ENCODE measurements at regions not wholly inside any gene's neighbourhood (a gene's known extent, or its start where the extent isn't known, plus 50 kb on each side); places are given as distances from the start of the nearest gene placed in this dataset.
"Not testable (repeated sequence)": the region's sequence is repeated elsewhere in the genome, so short reads cannot be mapped to it uniquely, and the experiment has no call there.

- not testable (repeated sequence) for DNase-seq
Measured at GRCh38 chr9:30069236-30069635, 2315.2 kb upstream of the ACO1 start.

GRCh38 chr9:30075022-30075421, 2309.4 kb upstream of the ACO1 start:
- DNase-seq: no peak

GRCh38 chr9:30075451-30076199, 2308.8 kb upstream of the ACO1 start:
- no peak for DNase-seq

- DNase-seq: no peak
Measured at GRCh38 chr9:30078195-30078594, 2306.2 kb upstream of the ACO1 start.

GRCh38 chr9:30089428-30089827, 2295.0 kb upstream of the ACO1 start:
- no peak for DNase-seq

- no peak for DNase-seq
Measured at GRCh38 chr9:30103647-30104394, 2280.6 kb upstream of the ACO1 start.

GRCh38 chr9:30107134-30107533, 2277.3 kb upstream of the ACO1 start:
- not testable (repeated sequence) for DNase-seq

GRCh38 chr9:30116673-30117217, 2267.7 kb upstream of the ACO1 start:
- no peak for DNase-seq

- no peak for DNase-seq
Measured at GRCh38 chr9:30120666-30121065, 2263.8 kb upstream of the ACO1 start.

- no peak for DNase-seq
Measured at GRCh38 chr9:30121611-30122010, 2262.8 kb upstream of the ACO1 start.

GRCh38 chr9:30125881-30126280, 2258.6 kb upstream of the ACO1 start:
- no peak for DNase-seq

GRCh38 chr9:30127371-30127770, 2257.1 kb upstream of the ACO1 start:
- no peak for DNase-seq

GRCh38 chr9:30140407-30140806, 2244.0 kb upstream of the ACO1 start:
- no peak for DNase-seq

- no peak for DNase-seq
Measured at GRCh38 chr9:30160570-30160969, 2223.9 kb upstream of the ACO1 start.

- DNase-seq: no peak
Measured at GRCh38 chr9:30172206-30172605, 2212.2 kb upstream of the ACO1 start.

GRCh38 chr9:30178610-30179009, 2205.8 kb upstream of the ACO1 start:
- DNase-seq: no peak

- DNase-seq: no peak
Measured at GRCh38 chr9:30193421-30193820, 2191.0 kb upstream of the ACO1 start.

- no peak for DNase-seq
Measured at GRCh38 chr9:30196941-30197340, 2187.5 kb upstream of the ACO1 start.

GRCh38 chr9:30197453-30197852, 2187.0 kb upstream of the ACO1 start:
- no peak for DNase-seq

- no peak for DNase-seq
Measured at GRCh38 chr9:30197954-30198353, 2186.5 kb upstream of the ACO1 start.

- DNase-seq: no peak
Measured at GRCh38 chr9:30198463-30199309, 2185.8 kb upstream of the ACO1 start.

- no peak for DNase-seq
Measured at GRCh38 chr9:30201024-30201423, 2183.4 kb upstream of the ACO1 start.

GRCh38 chr9:30235068-30235467, 2149.4 kb upstream of the ACO1 start:
- DNase-seq: no peak

Measured in suppressor macrophage (primary cell).